DMS53 treated with DMSO at 0.1 percent for 48 hours (cell line): ENCODE measurements at regions not wholly inside any gene's neighbourhood (a gene's known extent, or its start where the extent isn't known, plus 50 kb on each side); places are given as distances from the start of the nearest gene placed in this dataset.
"Not testable (repeated sequence)": the region's sequence is repeated elsewhere in the genome, so short reads cannot be mapped to it uniquely, and the experiment has no call there.

ENCODE experiments used
- DNase-seq: peaks from one replicate; lab custom pipeline; 2025; ENCODE audit not compliant: unreplicated experiment; lab: John Stamatoyannopoulos, UW

DNA sequence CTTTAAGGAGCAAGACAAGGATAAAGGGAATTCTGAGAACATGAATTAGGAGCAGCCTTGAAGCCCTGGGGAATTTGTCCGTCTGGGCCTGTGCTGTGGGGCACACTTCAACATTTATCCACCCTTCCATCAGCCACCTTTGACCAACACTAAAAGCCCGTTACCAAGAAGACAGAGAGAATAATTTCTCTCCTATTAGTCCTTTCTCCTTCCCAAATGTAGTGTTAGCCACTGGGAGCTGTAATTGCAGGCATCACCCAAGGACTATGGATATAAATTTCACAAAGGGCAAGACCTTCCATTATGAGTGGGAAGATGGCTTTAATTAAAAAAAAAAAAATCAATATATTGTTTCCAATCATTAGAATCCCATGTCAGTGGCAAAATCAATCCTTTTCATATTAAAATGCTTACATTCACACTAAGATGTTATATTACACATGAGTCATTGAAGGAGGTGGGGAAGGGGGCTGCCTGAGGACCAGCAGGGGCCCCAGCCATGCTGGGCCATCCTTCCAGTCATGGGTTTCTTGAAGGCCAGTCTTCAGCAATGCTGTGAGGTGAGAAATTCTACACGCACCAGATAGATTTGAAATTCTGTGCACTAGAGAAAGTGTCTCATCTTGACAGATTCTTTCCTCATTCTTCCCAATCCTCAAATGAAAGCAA, 292.5 kb upstream of the NRP1 start:
- no peak for DNase-seq

DNA sequence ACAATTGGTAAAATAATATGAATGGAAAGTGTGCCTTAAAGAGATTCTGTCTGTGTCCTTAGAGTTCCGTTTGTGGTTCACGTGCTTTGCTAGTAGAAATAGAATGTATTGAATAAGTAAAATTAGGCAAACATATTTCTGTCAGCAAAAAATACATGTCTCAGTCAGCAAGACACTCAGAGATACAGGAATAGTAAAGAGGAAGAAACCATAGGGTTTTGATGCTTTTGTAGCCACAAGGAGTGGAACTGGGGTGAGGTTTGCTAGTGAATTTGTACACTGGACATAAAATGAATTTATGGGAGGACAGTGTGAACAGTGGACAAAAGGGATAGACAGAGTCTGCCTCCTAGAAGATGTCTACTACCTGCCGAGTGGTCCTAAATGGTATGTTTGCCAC, 289.2 kb upstream of the NRP1 start:
- DNase-seq = no peak

DNA sequence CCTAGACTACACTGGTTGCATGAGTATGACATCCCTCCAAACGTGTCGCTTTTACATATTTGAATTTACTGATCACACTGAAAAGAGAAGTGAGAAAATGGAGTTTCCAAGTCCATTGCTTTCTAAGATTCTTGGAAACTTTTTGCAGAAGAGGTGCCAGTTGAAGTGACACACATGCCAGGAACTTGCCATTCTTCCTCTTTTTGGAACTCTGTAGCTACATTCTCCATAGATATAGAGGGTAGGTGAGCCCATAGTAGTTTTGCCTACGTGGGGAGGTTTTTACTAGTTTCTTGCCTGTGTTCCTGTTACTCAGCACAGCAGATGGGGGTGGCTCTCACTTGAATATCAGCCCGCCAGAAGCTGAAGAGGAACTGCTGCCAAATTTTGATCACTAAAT, 286.6 kb upstream of the NRP1 start:
- DNase-seq = no peak

DNA sequence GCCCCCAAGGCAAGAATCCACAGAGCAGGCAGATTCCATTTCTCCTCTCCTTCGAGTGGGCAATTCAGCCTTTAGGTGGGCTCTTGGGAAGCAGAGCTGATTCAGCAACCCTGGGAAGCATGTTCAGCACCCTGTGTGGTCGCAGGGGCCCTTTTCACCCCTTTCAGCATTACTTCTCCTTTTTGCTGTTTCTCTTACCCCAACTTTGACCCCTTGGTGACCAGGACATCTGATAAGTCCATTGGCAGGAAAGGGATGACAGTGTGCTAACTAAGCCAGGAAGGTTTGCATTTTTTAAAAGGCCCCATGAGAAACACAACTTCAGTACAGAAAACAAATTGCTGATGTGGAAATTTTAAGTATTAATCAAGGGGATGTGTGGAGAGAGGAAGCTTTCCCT, 283.7 kb upstream of the NRP1 start:
- DNase-seq = no peak

DNA sequence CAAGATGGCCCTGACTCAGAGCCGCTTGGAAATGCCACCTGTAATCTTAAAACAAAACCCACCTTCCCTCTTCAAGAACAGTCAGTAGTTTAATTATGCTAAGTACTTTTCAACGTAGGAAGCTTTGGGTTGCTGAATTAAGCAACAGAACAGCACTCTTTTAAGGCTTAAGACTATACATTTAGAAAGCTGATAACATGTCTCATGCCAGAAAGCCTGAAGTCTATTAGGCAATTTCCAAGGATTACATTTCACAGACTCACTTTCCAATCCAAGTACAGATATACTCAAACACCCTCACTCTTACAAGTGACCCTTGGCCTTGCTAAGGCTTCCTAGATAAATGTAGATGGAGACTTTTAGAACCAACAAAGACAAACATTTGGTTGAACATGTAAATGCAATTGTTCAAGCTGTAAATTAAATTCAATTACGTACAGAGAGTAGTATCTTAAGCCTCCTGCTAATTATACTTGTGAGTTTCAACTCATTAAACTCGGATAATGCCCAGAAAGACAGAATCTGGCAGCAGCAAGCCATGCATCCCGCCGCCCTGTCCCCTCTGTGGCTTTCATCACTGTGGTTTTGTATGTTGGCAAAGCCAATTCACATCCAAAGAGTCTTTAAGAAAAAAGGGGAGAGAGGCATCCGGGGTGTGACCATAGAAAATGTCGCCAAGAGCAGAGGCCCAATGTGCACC, 283.1 kb upstream of the NRP1 start:
- DNase-seq = no peak

DNA sequence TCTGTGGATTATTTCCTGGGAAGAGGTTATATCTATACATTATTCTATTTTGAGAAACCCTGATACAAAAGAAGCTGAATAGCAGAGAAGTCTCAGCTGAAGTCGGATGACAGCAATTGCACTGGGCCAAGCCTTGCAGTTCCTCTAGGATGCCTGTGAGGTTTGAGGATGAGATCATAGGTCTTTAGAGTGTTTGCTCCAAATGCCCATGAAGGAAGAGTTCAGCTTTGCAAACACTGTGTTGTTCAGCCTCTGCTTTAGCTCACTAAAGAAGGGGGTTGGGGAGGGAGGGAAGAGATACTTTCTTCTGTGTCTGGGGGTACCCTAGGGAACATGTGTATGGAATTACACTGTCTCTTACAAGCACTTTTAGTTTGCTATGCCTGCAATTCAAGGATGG, 282.5 kb upstream of the NRP1 start:
- DNase-seq = peak; percentile 15

DNA sequence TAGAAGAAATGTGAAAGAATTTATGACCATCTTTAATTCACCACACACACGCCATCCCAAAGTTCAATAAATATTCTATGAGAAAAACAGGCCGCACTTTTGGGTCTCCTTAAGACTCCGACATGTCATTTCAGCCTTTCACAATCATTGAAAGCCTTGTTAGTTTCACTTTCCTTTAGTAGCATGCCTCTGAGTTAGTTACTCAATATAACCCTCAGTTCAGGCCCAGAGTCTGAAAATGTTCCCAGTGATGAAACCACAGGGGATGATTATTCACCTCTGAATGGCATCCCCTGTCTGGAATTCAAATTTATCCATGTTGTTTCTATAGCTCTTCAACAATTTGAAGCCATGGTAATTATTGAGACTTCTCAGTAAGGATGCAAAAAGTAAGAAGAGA, 278.1 kb upstream of the NRP1 start:
- no peak for DNase-seq

DNA sequence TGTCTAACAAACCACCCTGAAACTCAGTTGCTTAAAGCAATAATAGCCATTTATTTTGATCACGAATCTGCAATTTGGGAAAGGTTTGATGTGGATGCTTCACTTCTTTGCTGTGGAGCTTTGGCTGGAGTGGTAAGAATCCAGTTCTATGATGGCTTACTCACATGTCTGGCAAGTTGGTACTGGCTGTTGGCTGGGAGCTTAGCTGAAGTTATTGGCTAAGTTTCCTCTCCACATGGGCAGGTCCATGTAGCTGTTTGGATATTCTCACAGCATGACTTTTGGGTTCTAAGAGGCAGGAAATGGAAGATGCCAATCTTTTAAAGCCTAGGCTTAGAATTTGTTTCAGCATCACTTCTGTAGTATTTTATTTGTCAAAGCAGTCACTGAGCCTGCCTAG, 277.6 kb upstream of the NRP1 start:
- no peak for DNase-seq

DNA sequence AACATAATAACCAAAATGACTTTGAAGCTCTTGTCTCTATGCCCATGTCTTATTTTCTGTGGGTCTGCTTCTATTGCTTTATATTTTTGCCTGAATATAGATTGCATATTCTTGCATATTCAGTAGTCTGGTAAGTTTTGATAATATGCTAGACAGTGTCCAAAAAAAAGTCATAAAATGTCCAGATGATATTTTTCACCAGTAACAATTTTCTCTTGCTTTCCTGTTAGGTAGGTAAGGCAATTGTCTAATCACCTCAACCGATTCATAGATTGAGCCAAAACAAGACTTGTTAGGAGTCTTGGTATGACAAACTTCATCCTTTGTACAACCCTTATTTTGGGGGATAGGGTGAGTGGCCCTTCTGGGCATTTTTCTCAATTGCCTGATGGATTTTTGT, 277.0 kb upstream of the NRP1 start:
- no peak for DNase-seq

DNA sequence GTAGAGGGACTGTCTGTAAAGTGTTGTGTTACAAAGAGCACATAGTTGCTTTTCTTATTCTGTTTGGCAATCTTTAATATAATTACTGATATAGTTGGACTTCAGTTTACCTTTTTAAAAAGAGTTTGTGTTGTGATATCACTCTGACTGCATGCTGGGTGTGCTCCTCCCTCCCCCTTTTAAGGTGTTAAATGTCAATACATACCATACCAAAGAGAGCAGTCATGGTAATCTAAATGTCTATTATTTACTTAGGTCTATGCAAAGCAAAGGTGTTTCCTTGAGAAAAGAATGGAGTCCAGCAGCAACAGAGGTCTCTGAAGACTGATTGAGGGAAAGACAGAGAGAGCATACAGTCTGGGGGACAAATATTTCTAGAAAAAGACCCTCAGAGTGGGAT, 275.1 kb upstream of the NRP1 start:
- peak; percentile 5 for DNase-seq

DNA sequence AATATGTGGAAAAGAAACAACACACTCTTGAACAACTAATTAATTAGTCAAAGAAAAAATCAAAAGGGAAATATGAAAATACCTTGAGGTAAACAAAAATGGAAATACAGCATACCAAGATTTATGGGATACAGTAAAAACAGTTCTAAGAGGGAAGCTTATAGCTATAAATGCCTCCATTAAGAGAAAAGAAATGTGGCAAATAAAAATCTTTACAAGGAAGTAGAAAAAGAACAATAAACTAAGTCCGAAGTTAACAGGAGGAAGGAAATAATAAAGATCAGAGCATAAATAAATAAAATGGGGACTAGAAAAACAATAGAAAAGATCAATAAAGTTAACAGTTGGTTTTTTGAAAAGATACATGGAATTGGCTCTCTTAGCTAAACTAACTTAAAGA, 267.8 kb upstream of the NRP1 start:
- no peak for DNase-seq

DNA sequence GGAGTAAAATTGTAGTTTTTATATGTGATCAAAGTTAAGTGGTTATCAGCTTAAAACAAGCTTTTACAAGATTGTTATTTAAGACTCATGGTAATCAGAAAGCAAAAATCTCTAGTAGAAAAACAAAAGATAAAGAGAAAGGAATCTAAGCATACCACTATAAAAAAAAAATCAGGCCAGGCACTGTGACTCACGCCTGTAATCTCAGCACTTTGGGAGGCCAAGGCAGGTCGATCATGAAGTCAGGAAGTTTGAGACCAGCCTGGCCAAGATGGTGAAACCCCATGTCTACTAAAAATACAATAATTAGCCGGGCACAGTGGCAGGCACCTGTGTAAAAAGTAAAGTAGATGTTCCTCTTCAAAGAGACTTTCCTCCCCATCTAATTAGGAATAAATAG, 265.9 kb upstream of the NRP1 start:
- DNase-seq = no peak

DNA sequence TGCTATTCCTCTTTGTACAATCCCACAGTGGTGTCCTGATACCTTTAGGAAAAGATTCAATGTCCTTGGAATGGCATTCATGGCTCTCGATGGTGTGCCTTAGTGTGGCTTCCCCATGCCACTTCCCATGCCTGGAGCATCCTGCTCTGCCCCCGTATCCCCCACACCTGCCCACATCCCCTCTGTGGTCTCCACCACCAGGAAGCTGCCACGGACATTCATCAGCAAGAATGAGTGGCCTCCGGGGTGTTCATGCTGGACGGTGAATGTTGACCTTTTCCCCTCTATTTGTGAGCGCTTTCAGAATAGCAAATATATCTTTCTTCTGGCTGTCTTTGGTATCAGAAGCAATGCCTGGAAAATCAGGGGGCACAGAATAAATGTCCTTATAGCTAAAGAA, 262.0 kb upstream of the NRP1 start:
- DNase-seq = no peak

DNA sequence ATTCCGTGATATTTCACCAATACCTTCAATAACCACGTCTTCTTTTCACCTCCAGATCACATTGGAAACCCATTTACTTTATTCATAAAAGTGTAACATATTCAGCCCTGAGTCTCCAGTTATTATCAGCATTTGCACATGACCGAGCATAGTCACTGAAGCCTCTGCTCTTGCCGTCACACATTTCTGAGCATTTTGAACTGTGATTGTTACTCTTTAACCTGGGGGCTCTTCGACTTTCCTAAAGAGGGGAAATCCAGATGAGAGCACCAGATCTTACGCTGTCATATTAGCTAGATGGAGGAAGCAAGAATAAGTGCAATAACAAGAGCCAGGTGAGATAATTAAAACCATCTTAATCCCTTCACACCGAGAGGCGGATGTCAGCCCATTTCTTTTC, 260.0 kb upstream of the NRP1 start:
- DNase-seq = no peak

DNA sequence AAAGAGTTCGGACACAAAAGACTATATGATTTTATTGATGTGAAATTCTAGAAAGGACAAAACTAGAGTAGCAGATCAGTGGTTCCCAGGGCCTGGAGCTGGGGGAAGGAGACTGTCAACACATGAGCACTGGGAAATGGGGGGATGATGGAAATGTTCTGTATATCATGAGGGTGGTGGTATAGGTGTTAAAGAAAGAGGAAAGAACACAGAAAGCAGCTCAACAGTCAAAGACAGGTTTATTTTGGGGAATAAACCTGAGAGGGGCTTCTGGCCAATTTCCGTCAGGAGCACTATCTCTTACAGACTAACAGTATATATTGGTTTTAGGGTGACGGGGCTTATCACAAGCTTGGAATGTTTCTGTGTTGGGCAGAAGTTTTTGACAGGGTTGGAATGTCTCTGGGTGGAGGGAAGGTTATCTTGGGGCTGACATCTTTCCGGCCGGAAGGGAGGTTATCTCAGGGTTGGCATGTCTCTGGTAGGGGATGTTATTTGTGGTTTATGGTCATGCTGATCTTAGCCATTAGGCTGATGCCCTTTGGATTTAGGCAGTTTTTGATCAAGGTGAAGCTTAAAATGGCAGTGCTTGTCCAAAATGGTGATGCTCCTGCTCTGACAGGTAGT, 254.6 kb upstream of the NRP1 start:
- no peak for DNase-seq

DNA sequence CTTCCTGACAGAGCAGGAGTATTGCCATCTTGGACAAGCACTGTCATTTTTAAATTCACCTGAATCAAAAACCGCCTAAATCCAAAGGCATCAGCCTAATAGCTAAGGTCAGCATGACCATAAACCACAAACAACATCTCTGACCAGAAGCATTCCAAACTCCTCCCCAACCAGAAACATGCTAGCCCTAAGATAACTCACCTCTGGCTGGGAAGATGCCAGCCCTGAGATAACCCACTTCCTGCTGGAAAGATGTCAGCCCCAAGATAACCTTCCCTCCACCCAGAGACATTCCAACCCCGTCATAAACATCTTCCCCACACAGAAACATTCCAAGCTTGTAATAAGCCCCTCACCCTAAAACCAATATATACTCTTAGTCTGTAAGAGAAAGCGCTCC, 250.1 kb upstream of the NRP1 start:
- not testable (repeated sequence) for DNase-seq

DNA sequence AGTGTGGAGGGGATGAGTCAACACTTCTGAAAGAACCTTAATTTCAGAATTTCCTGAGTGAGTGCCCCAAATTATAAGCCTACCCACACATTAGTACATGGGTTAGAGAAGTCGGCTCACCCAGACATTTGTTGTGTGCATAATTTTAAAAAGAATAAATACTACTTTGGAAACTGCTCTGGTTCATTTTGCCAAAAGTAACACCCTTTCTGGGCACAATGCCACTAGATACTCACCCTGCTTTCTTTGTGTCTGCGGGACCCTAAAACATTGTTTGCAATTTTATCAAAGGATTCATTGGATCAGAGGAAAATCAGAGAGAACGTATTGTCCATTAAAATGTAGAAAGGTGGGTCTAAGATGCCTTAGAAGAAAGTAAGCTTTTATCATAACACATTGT, 245.5 kb upstream of the NRP1 start:
- DNase-seq = no peak

DNA sequence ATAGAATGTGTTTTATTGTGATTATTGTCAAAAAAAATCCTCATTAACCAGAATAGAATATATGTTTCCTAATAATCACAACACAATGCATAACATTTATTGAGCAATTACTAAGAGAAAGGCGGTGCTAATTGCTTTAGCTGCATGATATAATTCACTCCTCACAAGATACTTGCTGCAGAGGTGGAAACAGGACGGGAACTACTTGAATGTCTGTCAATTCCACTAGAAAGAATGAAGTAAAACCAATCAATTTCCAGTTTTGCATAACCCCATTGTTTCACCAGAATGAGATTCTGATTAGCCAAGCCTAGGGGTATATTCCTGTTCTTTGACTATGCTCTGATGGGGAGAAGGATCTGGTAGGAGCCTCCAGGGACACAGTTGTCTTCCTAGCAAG, 239.1 kb upstream of the NRP1 start:
- no peak for DNase-seq

DNA sequence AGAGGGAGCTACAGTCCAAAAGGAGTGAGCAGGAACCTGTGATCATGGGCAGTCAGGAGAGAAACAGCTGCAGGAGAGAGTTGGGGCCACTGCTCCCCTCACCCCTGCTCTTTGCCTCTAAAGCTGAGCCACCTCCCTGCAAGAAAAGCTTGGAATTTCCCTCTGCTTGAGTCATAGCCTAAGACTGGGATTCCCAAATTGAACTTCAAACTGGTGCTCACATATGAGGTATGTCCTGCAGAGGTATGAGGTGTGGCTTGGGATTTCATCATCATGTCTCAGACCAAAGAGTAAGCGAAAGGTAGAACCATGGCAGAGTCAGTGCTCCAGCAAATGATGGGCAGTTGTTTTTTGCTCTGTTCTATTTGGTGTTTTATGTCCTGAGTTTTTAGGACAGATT, 237.1 kb upstream of the NRP1 start:
- DNase-seq = no peak

DNA sequence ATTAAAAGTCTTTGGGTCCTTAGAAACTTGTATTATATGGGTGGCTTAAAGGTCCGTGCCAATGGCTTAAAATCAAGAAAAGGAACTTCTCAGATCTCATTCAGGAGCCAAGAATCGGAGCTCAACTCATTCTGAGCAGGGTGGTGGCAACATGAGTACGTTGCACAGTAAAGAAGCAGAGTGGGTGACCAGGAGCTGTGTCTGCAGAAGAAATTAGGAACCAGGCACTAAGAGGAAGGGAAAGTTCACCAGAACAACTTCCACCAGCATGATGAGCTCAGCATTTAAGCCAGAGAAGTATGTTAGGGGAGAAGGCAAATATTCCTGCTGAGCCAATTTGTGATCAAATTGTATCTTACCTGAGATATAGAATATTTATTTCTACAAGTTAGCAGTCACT, 236.0 kb upstream of the NRP1 start:
- no peak for DNase-seq

DNA sequence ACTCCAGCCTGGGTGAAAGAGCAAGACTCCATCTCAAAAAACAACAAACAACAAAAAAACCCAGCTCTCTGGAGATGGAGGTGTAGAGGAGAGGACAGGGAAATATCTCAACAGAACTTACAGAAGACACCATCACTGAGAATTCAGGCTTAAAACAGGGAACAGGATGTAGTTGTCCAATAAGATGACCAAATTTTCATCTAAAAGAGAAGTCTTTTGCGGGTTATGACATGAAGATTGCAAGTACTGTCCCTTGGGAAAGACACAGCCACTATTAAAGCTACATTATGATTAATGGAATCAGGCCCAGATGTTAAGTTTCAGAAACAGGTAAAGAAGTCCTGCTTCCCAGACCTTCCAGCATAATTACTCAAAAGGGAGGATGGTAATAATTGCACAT, 235.2 kb upstream of the NRP1 start:
- DNase-seq = no peak

DNA sequence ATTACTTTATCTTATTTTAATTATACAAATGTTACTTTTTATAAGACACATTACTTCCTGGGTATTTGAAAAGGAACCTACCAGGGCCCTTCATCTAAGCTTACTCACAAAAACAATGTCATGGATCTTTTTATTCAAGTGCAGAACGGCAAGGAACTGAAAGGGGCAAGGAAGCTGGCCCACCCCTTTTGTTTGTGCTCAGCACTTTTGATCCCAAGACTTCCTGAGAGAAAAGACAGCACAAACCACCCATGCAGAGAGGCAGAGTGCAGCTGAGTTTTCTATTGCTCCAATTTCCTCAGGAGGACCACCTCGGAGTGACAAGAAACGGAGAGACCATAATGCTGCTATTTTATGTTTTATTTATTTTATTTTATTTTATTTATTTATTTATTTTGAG, 232.0 kb upstream of the NRP1 start:
- no peak for DNase-seq

DNA sequence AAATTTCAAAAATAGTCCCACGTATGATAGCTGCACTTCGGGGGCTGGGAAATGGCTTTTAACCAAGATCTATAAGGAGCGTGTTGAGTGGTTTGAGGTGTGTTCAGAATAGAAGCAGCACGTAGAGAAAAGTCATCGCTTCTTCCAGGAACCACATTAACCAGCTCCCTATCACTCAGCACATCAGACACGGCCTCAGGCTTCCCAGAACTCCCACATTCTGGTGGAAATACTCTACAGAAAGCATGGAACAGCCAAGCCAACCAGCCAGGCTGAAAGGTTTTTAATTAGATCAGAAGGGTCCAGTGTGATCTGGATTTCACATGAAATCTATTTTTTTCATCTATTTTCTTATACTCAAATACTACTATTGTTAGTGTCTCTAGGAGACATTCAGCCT, 231.5 kb upstream of the NRP1 start:
- no peak for DNase-seq
